Activated CD8-positive, alpha-beta memory T cell treated with anti-CD3 and anti-CD28 coated beads, Interleukin-2, amount 50 U/mL, for 4 hours (primary cell): ENCODE measurements at regions not wholly inside any gene's neighbourhood (a gene's known extent, or its start where the extent isn't known, plus 50 kb on each side); places are given as distances from the start of the nearest gene placed in this dataset.
"Not testable (repeated sequence)": the region's sequence is repeated elsewhere in the genome, so short reads cannot be mapped to it uniquely, and the experiment has no call there.

ENCODE experiments used
- DNase-seq: peaks from one replicate; pipeline ENCODE4 v3.0.0-alpha.2; 2020

DNA sequence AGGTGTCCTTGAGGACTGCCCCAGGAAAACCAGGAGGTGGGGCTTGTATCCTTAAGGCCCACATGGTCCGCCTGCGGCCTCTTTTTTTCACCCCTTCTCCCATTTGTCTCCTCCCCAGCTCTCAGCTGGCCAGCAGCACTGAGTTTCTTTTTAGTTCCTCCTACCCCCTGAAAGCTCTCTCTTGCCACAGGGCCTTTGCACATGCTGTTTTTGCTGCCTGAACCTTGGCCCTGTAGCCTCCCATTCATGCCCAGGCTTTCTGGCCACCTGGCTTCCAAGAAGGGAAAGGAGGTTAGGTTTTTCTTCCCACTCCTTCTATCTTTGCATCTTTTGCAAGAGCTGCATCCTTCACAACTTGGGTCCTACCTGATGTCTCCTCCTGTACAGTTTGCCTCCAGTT, 358.1 kb downstream of the VRK1 start:
- no peak for DNase-seq

DNA sequence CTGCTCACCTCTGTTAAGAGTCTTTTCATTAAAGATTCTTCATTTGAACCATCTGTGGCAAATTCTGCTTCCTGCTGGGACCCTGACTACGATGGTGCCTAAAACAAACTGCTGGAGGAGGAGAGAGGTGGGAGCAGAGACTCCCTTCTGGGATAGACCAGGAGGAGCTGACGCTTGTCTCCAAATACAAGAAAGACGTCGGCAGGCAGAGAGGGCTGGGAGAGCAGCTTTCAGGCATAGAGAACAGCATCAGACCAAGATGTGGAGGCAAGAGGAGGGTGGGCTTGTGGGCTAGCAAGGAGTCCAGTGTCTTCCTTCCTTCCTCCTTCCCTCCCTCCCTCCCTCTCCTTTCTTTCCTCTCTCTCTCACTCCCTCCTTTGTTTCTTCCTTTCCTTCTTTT, 358.6 kb downstream of the VRK1 start:
- no peak for DNase-seq

GRCh38 chr14:97156705-97157104, 359.5 kb downstream of the VRK1 start:
- DNase-seq = no peak

- no peak for DNase-seq
Measured at GRCh38 chr14:97158102-97158501, 360.9 kb downstream of the VRK1 start.

DNA sequence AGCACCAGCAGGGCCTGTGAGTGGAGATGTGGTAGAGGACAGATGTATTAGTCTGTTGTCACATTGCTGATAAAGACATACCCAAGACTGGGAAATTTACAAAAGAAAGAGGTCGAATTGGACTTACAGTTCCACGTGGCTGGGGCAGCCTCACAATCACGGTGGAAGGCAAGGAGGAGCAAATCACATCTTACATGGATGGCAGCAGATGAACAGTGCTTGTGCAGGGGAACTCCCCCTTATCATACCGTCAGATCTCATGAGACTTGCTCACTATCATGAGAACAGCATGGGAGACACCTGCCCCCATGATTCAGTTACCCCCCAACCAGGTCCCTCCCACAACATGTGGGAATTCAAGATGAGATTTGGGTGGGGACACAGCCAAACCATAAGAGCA, 361.9 kb downstream of the VRK1 start:
- DNase-seq = no peak

DNA sequence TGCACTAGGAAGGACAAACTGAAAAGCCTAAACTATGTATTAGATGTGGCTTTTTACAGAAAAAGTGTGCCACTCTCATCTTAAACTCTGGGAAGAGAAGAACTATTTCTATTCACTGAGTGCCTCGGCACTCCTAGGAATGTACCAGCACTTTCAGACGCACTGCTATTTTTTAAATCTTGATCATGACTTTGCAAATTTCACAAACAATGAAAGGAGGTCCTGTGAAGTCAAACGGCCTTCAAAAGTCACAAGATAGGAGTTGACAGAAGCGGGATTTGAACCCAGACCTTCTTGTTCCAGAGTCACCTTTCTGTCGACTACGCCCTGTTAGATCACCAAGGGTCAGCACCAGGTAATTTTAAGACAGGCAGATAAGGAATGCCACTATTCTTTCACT, 365.4 kb downstream of the VRK1 start:
- DNase-seq = no peak

- no peak for DNase-seq
Measured at GRCh38 chr14:97164021-97164420, 366.8 kb downstream of the VRK1 start.

DNA sequence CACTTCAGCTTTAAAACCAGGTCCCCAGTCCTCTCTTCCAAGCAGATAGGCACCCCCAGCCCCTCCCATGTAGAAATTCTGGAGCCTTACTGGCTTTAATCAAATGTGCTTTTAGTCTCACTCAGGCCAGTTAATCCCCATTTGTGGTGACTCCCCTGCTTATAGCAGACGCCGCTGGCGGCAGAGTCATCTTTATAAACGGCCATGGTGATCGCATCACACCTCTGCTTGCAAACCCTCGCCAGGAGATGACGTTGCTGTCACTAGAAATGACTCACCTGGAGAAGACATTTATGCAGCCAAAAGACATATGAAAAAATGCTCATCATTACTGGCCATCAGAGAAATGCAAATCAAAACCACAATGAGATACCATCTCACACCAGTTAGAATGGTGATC, 369.3 kb downstream of the VRK1 start:
- no peak for DNase-seq

- not testable (repeated sequence) for DNase-seq
Measured at GRCh38 chr14:97167577-97167976, 370.4 kb downstream of the VRK1 start.

- DNase-seq = no peak
Measured at GRCh38 chr14:97172644-97173043, 375.5 kb downstream of the VRK1 start.

DNA sequence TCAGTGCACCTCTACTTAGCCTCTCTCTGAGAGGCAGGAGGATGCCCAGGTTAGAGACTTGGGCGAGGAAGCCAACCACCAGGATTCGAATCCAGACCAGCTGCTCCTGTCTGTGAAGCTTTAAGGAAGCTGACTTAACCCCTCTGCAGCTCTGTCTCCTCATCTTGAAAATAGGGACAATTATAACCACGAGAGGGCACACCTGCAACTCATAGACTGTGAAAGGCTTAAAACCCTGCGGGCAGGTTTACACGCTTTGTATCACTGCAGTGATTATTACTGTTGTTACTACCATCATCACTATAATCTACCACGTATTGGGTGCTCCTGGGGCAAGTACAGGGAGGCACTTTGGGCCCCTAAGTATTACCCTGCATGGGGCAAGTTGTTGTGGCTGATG, 379.8 kb downstream of the VRK1 start:
- DNase-seq = no peak

GRCh38 chr14:97177635-97178034, 380.5 kb downstream of the VRK1 start:
- DNase-seq = no peak

DNA sequence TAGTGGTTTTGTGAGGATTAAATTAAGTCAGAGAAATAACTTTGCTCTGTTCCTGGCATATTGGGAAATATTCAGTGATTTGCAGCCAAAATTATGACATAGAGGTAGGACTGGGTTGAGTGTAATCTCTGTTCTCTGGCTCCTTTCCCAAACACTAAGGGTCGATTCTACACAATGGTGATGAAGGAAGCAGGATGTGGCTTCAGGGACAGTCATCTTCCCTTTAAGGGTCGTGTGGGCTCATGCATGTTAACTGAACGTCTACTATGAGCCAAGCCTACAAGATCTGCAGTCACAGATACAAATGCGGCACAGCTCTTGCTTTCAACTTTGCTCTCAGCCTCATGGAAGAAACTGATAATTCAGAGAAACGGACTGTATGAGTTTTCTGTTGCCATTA, 381.6 kb downstream of the VRK1 start:
- DNase-seq = no peak

- no peak for DNase-seq
Measured at GRCh38 chr14:97179573-97179972, 382.4 kb downstream of the VRK1 start.

DNA sequence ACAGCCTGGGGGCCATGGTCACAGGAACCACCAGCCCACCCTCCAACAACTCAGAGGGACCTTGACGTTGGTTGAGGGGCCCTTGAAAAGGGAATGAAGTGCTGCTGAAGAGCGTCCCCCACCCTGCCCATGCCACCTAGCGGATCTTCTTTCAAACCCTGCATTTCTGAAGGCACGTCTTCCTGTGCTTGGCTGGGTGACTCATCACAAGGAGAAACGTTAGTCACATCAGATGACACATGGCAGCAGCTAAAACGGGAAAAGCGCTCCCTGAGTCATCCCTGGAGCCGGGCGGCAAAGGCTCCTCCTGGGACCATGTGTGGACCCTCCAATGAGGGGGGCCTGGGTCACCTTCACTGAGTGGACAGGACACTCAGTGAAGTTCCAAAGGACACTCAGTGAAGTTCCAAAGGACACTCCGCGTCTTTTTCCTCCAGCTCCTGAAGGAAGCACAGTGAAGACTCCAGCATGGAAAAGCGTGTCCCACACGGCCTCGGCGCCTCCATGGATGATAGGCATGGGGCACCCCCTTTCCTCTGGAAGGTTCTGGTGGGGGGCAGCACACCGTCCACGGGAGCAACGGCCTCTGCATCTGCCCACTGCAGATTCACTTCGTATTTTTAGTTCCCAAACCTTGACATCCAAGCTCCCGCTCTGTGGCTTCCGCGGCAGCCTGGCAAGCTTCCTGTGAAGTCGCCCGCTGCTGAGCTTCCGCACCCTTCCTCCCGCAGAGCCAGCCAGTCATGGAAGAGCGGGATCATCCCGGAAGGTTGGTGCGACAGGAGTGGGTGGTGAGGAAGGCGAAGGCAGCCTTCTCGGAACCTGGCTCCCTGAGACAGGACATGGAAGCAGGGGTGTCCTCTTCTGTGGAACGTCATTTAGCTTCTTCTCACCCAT, 383.4 kb downstream of the VRK1 start:
- DNase-seq = no peak

DNA sequence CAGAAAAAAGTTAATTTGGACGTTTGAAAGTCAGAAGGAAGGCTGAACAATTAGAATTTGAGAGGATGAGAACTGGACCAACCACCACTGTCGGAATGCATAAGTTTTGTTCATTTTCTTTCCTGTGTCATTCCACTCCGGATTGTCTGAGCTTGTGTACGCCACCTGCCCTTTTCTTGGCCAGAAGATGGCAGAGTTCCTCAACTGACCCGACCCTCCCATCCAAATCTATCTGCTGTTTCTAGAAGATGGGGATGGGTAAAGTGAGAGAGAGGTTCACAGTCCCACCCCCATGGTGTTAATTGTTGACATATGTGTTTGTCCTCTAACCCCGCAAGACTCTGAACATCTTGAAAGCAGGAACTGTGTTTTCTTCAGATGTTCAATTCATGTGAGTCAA, 388.0 kb downstream of the VRK1 start:
- no peak for DNase-seq

- DNase-seq = no peak
Measured at GRCh38 chr14:97187916-97188315, 390.7 kb downstream of the VRK1 start.

DNA sequence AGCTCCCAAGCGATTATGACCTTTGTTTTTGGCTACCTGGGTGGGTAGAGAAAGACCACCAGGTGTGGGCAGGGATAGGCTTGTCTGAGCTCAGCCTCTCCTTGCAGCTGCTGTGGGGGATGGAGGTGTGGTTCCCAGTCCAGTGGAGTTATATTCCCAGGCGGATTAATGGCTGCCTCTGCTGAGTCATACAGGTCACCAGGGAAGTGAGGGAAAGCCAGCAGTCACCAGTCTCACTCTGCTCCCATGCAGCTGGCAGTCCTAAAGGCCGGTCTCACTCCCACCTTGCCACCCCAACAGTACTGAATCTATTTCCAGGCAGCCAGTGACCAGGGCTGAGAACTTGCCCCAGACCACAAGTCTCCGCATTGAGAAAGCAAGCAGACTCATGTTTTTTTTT, 399.2 kb downstream of the VRK1 start:
- DNase-seq = no peak

DNA sequence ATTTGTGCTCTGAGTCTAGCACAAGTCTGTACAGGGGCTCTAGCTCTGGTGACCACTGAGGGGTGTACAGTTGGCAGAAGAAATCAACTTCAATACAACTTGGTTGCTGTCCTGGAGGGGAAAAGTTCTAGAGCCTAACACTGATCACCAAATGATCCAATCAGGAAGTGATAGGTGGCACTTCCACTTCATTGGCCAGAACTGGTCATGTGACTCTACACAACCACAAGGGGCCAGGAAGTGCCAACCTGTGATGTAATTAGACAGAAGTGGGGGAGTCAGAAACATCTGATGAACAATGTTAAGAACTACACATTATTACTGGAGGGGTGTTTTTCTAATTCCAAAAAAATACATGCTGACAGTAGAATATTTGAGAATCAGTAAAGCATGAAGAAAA, 401.6 kb downstream of the VRK1 start:
- DNase-seq = no peak

DNA sequence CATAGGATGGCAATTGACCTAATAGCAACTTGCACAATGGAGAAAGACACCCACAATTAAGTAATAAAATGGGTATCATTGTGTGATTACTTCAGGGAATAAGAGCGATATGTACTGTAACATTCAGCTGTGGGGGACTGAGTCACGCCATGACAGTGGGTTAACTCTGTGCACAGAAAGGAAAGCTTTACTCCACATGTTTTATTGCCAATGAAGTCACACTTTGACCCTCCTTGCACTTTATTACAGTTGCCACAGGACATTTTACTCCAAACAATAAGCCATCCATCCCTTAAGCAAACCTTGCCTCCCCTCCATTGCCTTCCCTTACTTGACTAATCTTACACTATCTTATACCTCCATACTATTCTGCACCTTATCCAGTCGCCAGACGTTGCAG, 403.1 kb downstream of the VRK1 start:
- DNase-seq = no peak

GRCh38 chr14:97206916-97207315, 409.7 kb downstream of the VRK1 start:
- DNase-seq = no peak

- no peak for DNase-seq
Measured at GRCh38 chr14:97210202-97210601, 413.0 kb downstream of the VRK1 start.

GRCh38 chr14:97212399-97212798, 415.2 kb downstream of the VRK1 start:
- no peak for DNase-seq

- no peak for DNase-seq
Measured at GRCh38 chr14:97213720-97214119, 416.5 kb downstream of the VRK1 start.
